NOMO-1 treated with DMSO at 0.1 percent for 48 hours (cell line): ENCODE measurements at regions not wholly inside any gene's neighbourhood (a gene's known extent, or its start where the extent isn't known, plus 50 kb on each side); places are given as distances from the start of the nearest gene placed in this dataset.

ENCODE experiments used
- DNase-seq: peaks from one replicate; lab custom pipeline; 2025; ENCODE audit not compliant: unreplicated experiment; lab: John Stamatoyannopoulos, UW

DNA sequence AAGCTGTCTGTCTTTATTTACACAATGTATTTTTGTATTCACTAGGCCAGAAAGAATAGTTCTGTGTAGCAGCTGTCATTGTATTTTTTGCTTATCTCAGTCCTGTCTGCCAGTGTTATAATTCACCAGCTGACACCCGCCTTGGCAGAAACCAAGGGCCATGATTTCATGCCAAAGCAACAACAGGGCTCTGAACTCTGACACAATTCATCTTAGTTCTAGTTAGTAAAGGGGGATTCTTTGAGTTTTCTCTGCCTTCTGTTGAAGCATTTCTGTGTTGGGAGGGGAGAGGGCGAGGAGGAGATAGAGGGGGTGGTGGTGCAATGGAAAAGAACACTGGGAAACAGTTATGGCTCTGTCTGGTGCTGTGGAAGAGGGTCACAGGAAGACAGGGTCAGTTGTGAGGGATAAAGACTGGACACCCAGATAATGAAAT, 684.6 kb upstream of the MARCKS start:
- DNase-seq = no peak

GRCh38 chr6:113178349-113178748, 678.8 kb upstream of the MARCKS start:
- DNase-seq = no peak

GRCh38 chr6:113181164-113181563, 676.0 kb upstream of the MARCKS start:
- DNase-seq = no peak

GRCh38 chr6:113182370-113183141, 674.6 kb upstream of the MARCKS start:
- DNase-seq = no peak

DNA sequence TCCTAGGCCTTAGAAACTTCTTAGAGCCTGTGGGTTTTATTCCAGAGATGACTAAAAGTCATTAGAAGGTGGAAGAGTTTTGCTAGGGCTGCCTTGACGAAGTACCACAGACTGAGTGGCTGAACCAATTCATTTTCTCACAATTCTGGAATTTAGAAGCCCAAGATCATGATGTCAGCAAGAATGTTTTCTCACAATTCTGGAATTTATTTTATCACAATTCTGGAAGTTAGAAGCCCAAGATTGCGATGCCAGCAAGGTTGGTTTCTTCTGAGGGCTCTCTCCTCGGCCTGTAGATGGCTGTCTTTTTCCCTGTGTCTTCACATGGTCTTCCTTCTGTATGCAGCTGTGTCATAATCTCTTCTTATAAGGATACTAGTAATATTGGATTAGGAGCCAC, 672.9 kb upstream of the MARCKS start:
- DNase-seq = no peak

DNA sequence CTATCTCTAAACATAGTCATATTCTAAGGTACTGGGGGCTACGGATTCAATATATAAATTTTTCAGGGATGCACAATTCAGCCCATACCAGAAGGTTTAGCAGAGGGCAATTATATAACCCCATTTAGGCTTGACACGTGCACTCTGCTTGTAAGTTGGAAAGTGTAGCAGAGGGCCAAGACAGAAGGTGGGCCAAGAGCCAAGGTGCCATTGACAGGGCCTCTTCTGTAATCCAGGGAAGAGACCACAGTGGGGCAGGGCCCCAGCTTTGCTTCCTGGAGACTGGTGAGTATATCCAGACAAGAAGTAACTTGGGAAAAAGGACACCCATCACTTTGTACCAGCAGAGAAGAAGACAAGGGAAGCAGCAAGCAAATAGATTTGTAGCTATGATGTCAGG, 672.4 kb upstream of the MARCKS start:
- DNase-seq = no peak

GRCh38 chr6:113185299-113185698, 671.8 kb upstream of the MARCKS start:
- no peak for DNase-seq

GRCh38 chr6:113187661-113188060, 669.5 kb upstream of the MARCKS start:
- DNase-seq = no peak

DNA sequence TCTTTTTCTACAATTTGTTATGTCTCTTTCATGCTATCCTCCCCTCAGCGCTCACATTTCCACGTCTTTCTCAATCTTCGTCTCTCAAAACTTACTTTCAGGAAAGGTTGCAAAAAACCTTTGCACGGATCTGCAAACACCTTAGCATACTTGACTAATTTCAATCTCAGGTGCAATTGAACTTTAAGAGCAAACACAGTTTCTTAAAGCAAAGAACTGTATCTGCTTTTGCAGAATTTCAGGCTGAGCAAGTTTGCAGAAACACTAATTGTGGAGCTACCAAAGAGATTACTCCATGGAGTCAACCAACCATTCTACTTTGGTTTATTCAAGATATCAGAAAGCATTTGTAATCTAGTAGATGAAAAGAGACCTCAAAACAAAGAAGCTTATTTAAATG, 668.2 kb upstream of the MARCKS start:
- no peak for DNase-seq

DNA sequence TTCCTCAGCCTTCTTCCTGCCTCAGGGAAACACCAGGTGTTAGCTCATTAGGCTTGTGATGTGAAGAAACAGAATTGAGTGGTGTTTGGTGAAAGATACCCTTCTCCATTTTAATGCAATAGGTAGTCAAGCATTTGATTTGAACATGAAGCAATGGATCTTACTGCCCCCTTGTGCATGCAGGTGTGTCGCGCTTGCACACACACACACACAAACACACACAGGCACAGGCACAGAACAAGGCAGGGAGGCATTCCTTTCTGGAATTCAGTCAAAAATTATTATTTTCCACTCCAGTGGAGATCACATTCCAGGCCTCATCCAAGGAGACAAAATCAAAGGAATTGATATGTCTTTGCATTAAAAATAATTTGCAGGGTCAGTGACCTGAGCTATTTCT, 667.0 kb upstream of the MARCKS start:
- no peak for DNase-seq

DNA sequence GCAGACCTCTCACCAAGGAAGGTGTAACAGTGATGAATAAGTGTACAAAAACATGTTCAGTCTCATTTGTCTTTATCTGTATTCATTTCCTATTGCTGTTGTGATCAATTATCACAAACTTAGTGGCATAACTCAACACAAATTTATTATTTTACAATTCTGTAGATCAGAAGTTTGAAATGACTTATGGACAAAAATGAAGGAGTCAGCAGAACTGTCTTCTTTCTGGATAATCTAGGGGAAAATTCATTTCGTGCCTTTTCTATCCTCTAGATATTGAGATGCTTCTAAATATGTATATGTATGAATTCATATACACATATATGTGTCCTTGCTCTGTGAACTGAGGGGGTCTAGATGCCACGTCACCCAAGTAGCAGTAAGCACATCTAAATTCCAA, 663.1 kb upstream of the MARCKS start:
- no peak for DNase-seq

DNA sequence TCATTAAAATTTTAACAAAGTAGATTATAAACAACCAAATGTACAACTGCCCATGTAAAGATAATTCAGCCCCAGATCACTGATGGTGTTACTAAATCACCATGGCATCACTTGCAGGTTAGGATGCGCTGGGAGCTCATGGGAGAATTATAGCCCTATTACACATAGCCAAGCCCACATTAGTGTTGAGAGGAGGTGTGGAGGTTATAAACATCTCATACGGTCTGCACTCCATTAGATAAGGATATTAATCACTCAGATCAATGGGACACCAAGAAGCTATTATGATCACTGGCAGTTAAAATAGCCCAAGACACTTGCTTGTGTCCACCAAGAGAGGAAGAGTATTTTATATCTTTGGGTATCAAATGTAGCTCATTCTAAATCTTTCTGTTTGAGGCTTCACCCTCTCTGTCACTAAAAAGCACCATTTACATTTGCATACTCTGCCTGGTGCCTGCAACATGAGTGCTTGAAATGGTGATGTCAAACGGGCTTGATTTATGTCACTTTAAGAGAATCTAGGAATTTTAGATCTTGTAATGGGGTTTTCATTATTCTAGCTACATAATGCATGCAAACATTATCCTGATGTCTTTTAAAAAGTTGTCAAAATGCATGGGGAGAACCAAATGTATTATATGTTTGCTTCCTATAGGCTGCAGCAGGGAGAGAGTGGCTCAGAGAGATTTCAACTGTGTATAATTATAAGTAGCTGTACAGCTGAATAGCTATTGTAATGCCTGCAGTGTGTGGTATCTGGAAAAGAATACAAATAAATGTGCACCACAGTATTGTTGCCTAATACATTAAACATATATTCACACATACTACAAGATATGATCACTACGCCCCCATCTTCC, 654.1 kb upstream of the MARCKS start:
- DNase-seq = no peak

DNA sequence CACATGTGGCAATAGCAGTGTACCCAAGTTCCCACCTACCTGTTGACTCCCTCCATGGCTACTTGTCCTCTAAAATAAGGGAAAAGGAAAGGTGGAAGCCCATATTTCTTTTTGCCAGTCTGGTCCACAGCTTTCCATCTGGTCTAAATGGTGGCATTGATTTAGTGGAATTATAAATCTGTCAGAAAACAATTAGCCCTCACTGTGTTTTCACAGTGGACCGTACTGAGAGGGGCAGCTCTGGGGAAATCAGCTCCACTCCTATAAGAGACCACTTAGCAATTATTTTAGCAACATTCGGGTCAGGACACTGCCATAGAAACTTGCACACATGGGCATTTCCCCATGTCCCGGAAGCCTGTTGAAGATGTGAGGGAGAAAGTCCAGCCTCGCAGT, 653.4 kb upstream of the MARCKS start:
- DNase-seq = no peak

DNA sequence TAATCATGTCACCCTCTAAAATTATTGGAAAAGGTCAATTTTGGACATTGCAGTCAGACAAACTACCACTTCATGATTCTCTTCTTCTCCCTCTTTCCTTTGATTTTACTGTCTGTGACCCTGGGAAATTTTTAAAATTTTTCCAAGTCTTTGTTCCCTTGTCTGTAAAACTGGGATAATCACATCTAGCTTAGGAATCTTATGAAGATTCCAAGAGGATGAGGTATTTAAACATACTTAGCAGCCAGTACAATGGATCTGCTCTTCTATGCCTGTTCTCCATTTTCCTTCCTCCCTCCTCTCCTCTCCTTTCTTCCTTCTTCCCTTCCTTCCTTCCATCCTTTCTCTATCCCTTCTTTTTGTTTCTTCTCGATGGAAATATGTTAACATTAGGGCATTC, 651.6 kb upstream of the MARCKS start:
- DNase-seq = no peak

DNA sequence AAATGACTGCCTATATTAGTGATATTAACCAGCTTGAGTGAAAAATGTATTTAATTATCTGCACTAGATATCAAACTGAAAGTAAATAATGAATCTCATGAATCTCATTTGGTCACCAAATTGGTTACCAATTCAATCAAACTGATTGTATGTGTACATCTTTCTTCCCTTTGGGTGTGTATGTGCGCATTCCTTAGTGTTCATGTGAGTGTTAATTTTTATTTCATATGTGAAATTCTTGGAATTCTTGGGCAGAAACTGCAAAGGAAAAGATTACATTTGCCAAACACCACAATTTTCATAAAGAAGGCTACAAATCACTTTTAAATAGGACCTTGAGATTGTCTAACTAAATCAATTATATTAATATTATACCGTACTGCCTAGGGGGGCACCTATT, 648.4 kb upstream of the MARCKS start:
- DNase-seq = no peak

- DNase-seq = no peak
Observed at GRCh38 chr6:113209315-113209714, 647.8 kb upstream of the MARCKS start.

- no peak for DNase-seq
Observed at GRCh38 chr6:113211170-113211569, 646.0 kb upstream of the MARCKS start.

DNA sequence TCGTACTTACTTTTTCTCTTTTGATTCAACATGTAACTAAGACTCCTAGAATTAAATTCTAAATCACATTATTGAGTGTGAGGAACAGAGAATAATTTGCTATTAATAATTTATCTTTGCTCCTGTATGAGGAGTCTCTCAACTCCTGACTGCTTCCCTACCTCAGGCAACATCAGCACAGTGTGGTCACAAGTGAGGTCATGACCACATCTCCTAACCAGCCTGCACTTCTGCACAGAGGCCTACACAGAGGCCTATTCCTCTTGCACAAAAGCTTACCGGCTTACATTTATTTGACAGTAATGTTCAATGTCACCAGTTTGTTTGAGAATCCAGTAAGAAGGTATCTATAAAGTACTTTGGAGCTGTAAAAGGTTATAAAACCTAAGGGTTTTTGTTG, 637.4 kb upstream of the MARCKS start:
- no peak for DNase-seq

GRCh38 chr6:113220832-113221231, 636.3 kb upstream of the MARCKS start:
- DNase-seq = no peak

GRCh38 chr6:113221850-113222249, 635.3 kb upstream of the MARCKS start:
- DNase-seq = no peak

DNA sequence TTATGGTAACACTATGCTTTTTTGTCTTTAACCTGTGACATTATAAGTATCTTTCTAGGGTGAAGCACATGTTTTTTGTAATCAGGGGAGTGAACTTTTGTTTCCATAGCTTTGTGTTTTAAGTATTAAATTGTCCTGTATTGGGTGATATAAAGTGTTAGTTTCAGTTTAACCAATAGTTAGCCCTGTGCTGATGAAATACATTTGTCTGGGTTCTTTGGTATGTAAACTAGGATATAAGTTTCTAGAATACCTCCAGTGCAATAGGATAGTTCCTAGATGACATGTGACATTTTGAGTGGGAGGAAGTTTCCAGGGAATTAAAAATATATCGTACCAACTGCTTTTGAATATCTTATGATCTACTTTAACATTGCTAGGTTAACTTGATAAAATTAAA, 611.0 kb upstream of the MARCKS start:
- no peak for DNase-seq

DNA sequence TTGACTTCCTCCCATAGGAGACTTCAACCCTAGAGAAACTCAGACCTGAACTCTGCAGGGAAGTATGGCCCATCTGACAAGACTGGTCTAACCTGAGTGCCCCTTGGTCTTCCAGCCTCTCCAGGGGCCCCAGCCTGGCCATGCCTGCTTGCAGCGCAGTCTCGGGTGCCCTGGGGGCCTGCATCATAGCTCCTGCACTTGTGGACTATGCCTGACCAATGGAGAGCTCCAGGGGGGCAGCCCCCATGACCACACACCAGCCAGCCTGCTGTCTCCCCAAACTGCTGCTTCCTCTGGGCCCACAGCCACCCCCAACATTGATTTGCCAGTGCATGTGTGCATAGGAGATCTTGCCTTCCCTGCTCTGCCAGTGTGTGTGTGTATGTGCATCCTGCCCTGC, 608.6 kb upstream of the MARCKS start:
- DNase-seq = no peak
